KMS-11 (cell line): ENCODE measurements at regions not wholly inside any gene's neighbourhood (a gene's known extent, or its start where the extent isn't known, plus 50 kb on each side); places are given as distances from the start of the nearest gene placed in this dataset.

Experiments used
- H2AFZ ChIP-seq: fragments of 200-600 bp; sonication (generic); 2 replicates; pipeline ENCODE4 v1.6.1; 2016; ENCODE audit warnings: antibody characterized with exemption, mixed run types, low read depth
- H3K27ac ChIP-seq: fragments of 200-600 bp; sonication (generic); 2 replicates; pipeline ENCODE4 v1.6.1; 2016; ENCODE audit warnings: mild to moderate bottlenecking, mixed run types
- H3K27me3 ChIP-seq: fragments of 200-600 bp; sonication (generic); 2 replicates; pipeline ENCODE4 v1.6.1; 2017; ENCODE audit warnings: mild to moderate bottlenecking, low read depth, mixed run types, moderate library complexity; ENCODE audit not compliant: insufficient read depth
- H3K36me3 ChIP-seq: fragments of 200-600 bp; sonication (generic); 2 replicates; pipeline ENCODE4 v1.6.1; 2017; ENCODE audit warnings: mild to moderate bottlenecking, mixed run types; ENCODE audit not compliant: insufficient read depth
- H3K4me1 ChIP-seq: fragments of 200-600 bp; sonication (generic); 2 replicates; pipeline ENCODE4 v1.6.1; 2016; ENCODE audit warnings: mild to moderate bottlenecking, low read depth, mixed run types; ENCODE audit not compliant: poor library complexity, severe bottlenecking
- H3K4me2 ChIP-seq: fragments of 200-600 bp; sonication (generic); 2 replicates; pipeline ENCODE4 v1.7.0; 2016; ENCODE audit warnings: mild to moderate bottlenecking, mixed run types
- H3K4me3 ChIP-seq: fragments of 200-600 bp; sonication (generic); IDR thresholded peaks from 2 replicates; pipeline ENCODE4 v1.6.1; 2017; ENCODE audit warnings: low read depth, low read length, mixed read lengths; ENCODE audit not compliant: insufficient read depth
- H3K79me2 ChIP-seq: fragments of 200-600 bp; sonication (generic); 2 replicates; pipeline ENCODE4 v1.6.1; 2016; ENCODE audit warnings: low read depth, mixed run types; ENCODE audit not compliant: insufficient read depth
- H3K9ac ChIP-seq: fragments of 200-600 bp; sonication (generic); 2 replicates; pipeline ENCODE4 v1.6.1; 2016; ENCODE audit warnings: mild to moderate bottlenecking, mixed run types
- H4K20me1 ChIP-seq: fragments of 200-600 bp; sonication (generic); 2 replicates; pipeline ENCODE4 v1.6.1; 2016; ENCODE audit warnings: mild to moderate bottlenecking, mixed run types; ENCODE audit not compliant: insufficient read depth
- TF ChIP-seq, protein P1 (sequence below): fragments of 200-600 bp; sonication (generic); conservative IDR thresholded peaks from 2 replicates; pipeline ENCODE4 v1.6.1; 2017; ENCODE audit warnings: low read depth, mild to moderate bottlenecking, antibody characterized with exemption, low read length, moderate library complexity, mixed read lengths

- Histone ChIP-seq H3K4me1 (no peaks in the 10 kb centered on the region), H3K9ac (no peak overlapping the region)
- TF ChIP-seq, protein P1, sequence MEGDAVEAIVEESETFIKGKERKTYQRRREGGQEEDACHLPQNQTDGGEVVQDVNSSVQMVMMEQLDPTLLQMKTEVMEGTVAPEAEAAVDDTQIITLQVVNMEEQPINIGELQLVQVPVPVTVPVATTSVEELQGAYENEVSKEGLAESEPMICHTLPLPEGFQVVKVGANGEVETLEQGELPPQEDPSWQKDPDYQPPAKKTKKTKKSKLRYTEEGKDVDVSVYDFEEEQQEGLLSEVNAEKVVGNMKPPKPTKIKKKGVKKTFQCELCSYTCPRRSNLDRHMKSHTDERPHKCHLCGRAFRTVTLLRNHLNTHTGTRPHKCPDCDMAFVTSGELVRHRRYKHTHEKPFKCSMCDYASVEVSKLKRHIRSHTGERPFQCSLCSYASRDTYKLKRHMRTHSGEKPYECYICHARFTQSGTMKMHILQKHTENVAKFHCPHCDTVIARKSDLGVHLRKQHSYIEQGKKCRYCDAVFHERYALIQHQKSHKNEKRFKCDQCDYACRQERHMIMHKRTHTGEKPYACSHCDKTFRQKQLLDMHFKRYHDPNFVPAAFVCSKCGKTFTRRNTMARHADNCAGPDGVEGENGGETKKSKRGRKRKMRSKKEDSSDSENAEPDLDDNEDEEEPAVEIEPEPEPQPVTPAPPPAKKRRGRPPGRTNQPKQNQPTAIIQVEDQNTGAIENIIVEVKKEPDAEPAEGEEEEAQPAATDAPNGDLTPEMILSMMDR: no peak
Observed at GRCh38 chr4:10875144-10875799, 190.7 kb upstream of the CLNK start.

GRCh38 chr4:10873809-10874208 is 189.2 kb upstream of the CLNK start:
- no peak overlapping the region for H3K4me2 ChIP-seq
- H3K79me2 ChIP-seq: no peaks in the 10 kb centered on the region
- H3K36me3 ChIP-seq: no peaks in the 10 kb centered on the region
- H3K9ac ChIP-seq: no peak overlapping the region
- H4K20me1 ChIP-seq: no peaks in the 10 kb centered on the region
- no peaks in the 10 kb centered on the region for H3K4me1 ChIP-seq
- no peak overlapping the region for H2AFZ ChIP-seq
- H3K27me3 ChIP-seq: no peaks in the 10 kb centered on the region
- TF ChIP-seq, protein P1: no peak
- no peak overlapping the region for H3K27ac ChIP-seq
- H3K4me3 ChIP-seq: no peak overlapping the region

More at GRCh38 chr4:10875144-10875799, 190.7 kb upstream of the CLNK start:
- no peak overlapping the region for H2AFZ ChIP-seq
- no peaks in the 10 kb centered on the region for H4K20me1 ChIP-seq
- H3K27ac ChIP-seq: no peak overlapping the region
- H3K4me3 ChIP-seq: no peak overlapping the region
- H3K36me3 ChIP-seq: no peaks in the 10 kb centered on the region
- H3K27me3 ChIP-seq: no peaks in the 10 kb centered on the region
- no peak overlapping the region for H3K4me2 ChIP-seq
- no peaks in the 10 kb centered on the region for H3K79me2 ChIP-seq

GRCh38 chr4:10872833-10873517 is 188.4 kb upstream of the CLNK start:
- H3K4me3 ChIP-seq: no peak overlapping the region
- no peaks in the 10 kb centered on the region for H3K79me2 ChIP-seq
- TF ChIP-seq, protein P1: no peak
- H3K4me1 ChIP-seq: no peaks in the 10 kb centered on the region
- no peak overlapping the region for H3K9ac ChIP-seq
- H4K20me1 ChIP-seq: no peaks in the 10 kb centered on the region
- no peak overlapping the region for H3K4me2 ChIP-seq
- no peaks in the 10 kb centered on the region for H3K36me3 ChIP-seq
- no peaks in the 10 kb centered on the region for H3K27me3 ChIP-seq
- no peak overlapping the region for H3K27ac ChIP-seq
- H2AFZ ChIP-seq: no peak overlapping the region

GRCh38 chr4:10866666-10867065 is 182.1 kb upstream of the CLNK start:
- Histone ChIP-seq H3K27me3 (no peaks in the 10 kb centered on the region), H3K4me3 (no peak overlapping the region), H2AFZ (no peak overlapping the region), H3K4me1 (no peaks in the 10 kb centered on the region), H3K27ac (no peak overlapping the region), H3K4me2 (no peak overlapping the region), H3K79me2 (no peaks in the 10 kb centered on the region), H3K36me3 (no peaks in the 10 kb centered on the region), H3K9ac (no peak overlapping the region), H4K20me1 (no peaks in the 10 kb centered on the region)
- TF ChIP-seq, protein P1: no peak
